ENCODE measurements at regions not wholly inside any gene's neighbourhood (a gene's known extent, or its start where the extent isn't known, plus 50 kb on each side); places are given as distances from the start of the nearest gene placed in this dataset.
"Not testable (repeated sequence)": the region's sequence is repeated elsewhere in the genome, so short reads cannot be mapped to it uniquely, and the experiment has no call there.

GRCh38 chr14:34094384-34094783, 143.5 kb upstream of the EGLN3 start:
- no peak for DNase-seq (ENCODE audit: low read depth)

- DNase-seq (ENCODE audit: low read depth): no peak
Observed at GRCh38 chr14:34093883-34094282, 143.0 kb upstream of the EGLN3 start.

DNA sequence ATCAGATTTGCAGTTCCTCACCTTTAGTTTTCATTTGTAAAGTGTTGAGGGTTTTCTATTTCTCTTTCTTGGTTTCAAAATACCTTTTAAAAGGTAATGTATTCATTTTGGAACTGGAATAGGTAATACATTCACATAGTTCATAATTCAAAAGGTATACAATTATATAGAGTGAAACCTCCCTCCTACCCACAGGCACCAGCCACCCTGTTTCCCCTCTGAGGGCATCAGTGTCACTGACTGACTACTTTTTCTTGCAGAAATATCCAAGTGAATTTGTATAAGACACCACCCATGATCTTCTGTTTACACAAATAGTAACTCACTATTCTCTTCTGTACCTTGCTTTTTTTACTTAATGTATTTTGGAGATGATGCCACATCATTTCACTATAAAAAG, 139.6 kb upstream of the EGLN3 start:
- no peak for DNase-seq (ENCODE audit: low read depth)

- no peak for DNase-seq (ENCODE audit: low read depth)
Observed at GRCh38 chr14:34088914-34089313, 138.0 kb upstream of the EGLN3 start.

DNA sequence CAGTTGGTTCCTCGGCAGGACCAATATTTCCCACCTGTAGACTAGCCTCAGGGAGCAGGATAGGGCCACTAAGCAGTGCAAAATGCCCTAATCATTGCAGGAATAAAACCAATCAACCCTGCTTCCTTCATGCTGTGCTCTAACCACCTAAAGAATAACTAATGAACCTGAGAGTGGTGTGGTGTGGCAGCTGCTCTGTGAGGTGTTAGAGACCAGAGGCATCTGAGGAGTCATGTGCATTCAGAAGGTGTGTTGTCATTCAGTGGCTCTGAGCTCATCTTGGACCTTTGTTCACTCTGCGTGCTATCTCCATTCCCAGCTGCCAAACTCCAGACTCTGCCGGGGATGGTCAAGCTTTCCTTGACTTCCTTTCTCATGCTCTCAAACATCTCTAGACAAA, 136.7 kb upstream of the EGLN3 start:
- DNase-seq (ENCODE audit: low read depth): no peak

DNA sequence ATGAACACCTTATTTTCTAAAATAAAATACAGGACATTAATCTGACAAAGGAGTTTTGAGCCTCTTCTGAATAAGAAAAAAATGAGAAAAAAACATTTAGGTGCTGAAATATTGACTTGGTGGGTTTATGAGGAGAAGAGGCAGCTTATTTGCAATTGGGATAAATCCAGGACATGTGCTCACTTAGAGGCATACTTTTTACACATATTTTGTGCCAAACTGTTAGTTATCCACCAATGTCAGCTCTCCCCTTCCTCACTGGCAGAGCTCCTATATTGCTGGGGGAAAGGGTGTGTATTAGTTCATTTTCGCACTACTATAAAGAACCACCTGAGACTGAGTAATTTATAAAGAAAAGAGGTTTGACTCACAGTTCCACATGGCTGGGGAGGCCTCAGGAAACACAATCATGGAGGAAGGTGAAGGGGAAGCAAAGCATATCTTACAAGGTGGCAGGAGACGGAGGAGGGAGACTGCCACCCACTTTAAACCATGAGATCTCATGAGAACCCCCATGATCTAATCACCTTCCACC, 135.4 kb upstream of the EGLN3 start:
- no peak for DNase-seq (ENCODE audit: low read depth)

DNA sequence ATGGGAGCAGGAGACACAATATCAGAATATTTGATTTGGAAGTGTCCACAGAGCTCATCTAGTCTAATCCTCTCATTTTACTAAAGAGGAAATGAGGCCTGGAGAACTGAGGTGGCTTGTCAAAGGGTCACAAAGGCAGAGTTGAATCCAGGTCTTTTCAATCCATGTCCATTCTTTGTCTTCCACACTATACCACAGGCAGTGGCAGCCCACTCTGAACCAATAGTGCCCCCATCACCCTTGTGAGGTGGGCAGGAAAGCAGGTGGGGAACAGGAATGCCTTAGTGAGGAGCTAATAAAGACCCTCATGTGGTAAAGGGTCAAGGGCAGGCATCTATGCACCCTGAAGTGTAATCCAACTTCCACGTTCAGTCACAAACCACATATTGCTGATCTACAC, 134.8 kb upstream of the EGLN3 start:
- DNase-seq (ENCODE audit: low read depth): no peak

DNA sequence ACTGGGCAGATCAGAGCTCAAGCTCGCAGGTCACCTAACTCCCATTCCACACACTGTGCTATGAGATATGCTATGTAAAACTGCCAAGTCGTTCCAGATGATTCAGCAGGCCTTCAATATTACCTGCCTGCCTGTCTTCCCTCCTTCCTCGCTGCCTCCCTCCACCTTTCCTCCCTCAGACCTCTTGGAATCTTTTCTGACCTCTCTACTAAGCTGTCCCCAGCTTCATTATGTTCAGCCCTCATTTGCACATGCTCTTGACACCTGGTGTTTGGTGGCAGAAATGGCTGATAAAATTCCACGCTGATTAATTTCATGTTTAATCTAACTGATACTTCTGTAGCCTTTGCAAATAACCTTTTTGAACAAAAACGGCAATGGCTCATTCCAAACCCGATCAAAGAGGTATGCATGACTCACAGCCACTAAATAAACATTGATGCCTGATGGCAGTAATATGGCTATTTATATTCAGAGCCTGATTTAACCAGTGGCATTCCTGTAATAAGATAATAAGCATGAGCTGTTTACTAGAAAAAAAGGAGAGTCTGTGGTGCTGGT, 130.8 kb upstream of the EGLN3 start:
- DNase-seq (ENCODE audit: low read depth): peak; percentile 24

DNA sequence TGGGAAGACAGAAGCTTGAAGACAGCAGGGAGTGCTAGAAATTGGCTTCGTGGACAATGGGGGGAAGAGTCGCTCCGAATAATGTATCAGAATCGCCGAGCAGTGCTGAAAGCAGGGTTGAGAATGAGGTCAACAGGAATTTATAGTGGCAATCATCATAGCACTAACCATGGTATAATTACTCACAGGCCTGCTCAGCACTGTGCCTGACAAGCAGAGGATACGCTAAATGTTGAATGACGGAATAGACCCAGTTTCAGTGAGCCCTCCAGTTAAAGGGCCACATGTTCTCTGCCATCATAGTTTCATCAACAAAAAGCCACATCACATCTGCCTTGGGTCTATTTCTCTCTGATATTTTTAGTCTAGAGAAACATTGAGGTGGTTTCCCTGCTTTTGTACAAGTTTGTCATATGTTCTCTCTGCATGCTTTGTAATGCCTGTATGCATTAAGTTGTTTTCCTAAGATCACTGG, 130.3 kb upstream of the EGLN3 start:
- no peak for DNase-seq (ENCODE audit: low read depth)

GRCh38 chr14:34079643-34080042, 128.8 kb upstream of the EGLN3 start:
- not testable (repeated sequence) for DNase-seq (ENCODE audit: low read depth)

- no peak for DNase-seq (ENCODE audit: low read depth)
Observed at GRCh38 chr14:34078117-34078743, 127.4 kb upstream of the EGLN3 start.

DNA sequence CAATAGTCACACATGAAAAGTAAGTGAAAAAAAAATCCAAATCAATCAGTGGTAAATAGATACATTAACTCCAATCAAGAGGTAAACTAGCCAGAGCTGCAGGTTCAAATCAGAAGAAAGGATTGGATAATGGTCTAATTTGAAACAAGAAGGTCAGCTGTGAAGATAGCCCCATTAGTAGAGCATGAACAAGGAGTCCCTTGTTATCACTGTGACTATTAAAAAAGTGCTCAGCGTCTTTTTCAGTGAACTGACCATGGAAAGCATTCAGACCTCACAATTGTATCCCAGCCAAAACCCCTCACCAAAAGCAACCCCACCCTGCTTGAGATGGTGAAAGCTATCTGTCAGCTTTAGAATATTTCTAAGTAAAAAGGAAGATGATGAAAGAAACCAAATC, 125.0 kb upstream of the EGLN3 start:
- DNase-seq (ENCODE audit: low read depth): no peak

- no peak for DNase-seq (ENCODE audit: low read depth)
Observed at GRCh38 chr14:34075042-34075744, 124.3 kb upstream of the EGLN3 start.

DNA sequence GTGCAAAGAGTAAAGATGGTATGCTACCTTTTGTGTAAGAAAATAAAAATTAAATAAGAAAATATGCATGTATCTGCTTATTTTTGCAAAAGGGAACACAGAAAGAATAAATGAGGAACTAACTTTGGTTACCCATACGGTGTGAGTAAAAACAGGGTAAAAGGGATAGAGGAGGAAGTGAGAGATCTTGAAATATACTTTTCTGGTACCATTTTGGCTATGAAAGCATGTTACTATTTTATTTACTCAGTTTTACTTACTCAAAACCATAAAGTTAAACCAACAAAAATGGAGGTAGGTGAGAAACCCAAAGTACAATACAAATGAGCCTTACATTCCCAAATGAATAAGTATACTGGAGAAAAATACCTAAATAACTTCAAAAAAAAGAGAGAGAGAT, 122.0 kb upstream of the EGLN3 start:
- no peak for DNase-seq (ENCODE audit: low read depth)

- DNase-seq (ENCODE audit: low read depth): no peak
Observed at GRCh38 chr14:34072401-34072800, 121.5 kb upstream of the EGLN3 start.

DNA sequence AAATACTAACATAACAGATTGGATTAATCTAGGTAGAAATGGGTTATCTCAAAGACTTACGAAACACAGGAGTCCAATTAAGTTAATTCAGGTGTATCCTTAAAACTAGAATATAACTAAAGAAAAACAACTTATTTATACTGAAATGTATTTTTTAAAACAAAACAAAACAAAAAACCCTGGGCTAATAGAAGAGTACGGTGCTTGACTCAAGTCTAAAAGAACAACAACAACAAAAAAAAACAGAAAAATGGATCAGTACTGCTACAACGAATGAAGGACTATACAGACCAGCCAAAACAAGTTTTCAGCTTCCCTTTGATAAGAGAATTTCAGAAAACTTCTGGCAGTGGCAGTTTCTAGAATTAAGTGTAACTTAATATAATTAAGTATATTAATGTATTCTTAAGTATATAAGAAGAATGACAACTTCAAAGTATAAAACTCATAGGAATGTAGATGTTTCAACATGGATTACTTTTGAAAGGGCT, 120.1 kb upstream of the EGLN3 start:
- no peak for DNase-seq (ENCODE audit: low read depth)

GRCh38 chr14:34069854-34070582, 119.1 kb upstream of the EGLN3 start:
- no peak for DNase-seq (ENCODE audit: low read depth)

GRCh38 chr14:34067587-34067986, 116.7 kb upstream of the EGLN3 start:
- DNase-seq (ENCODE audit: low read depth): no peak

GRCh38 chr14:34065690-34066391, 115.0 kb upstream of the EGLN3 start:
- DNase-seq (ENCODE audit: low read depth): no peak

DNA sequence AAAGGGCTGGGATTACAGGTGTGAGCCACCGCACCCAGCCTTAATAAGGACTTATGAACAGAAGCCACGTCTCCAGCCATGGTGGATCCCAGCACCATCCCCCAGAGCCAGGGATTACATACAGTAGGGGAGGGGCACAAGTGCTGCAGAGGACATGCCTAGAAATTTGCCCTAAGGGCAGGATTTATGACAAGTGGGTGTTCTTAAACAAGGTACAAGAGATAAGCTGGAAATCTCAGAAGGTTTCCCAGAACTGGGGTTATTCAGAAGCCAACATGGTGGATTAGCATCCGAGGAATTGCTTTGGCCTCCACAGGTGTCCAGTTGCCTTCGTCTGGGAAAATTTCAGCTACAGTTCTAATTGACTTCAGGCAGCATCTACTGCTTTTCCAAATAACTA, 114.4 kb upstream of the EGLN3 start:
- no peak for DNase-seq (ENCODE audit: low read depth)

DNA sequence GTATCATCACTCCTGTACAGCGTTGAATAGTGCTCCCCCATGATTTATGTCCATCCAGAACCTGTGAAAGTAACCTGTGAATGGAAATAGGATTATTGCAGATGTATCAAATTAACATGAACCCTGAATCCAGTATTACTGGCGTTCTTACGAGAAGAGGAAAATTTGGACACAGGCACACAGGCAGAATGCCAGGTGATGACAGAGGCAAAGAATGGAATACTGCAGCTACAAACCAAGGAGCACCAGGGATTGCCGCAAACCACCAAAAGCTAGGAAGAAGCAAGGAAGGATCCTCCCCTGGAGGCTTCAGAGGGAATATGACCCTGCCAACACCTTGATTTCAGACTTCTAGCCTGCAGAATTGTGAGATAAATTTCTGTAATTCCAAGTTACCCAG, 113.5 kb upstream of the EGLN3 start:
- DNase-seq (ENCODE audit: low read depth): peak; percentile 62
